IPS DF 4.7 (cell line): ENCODE measurements at regions not wholly inside any gene's neighbourhood (a gene's known extent, or its start where the extent isn't known, plus 50 kb on each side); places are given as distances from the start of the nearest gene placed in this dataset.

Experiments
- DNase-seq: peaks from one replicate; pipeline ENCODE4 v3.0.0-alpha.2; 2013; ENCODE audit warnings: low spot score; ENCODE audit errors: extremely low read depth

GRCh38 chr14:60349663-60350365 lies 100.8 kb downstream of the PPM1A start:
- DNase-seq, result peak; percentile 53

- no peak for DNase-seq
Observed at GRCh38 chr14:60350366-60350720, 101.3 kb downstream of the PPM1A start.

- DNase-seq, result no peak
Observed at GRCh38 chr14:60353420-60353819, 104.4 kb downstream of the PPM1A start.

GRCh38 chr14:60355768-60356167 lies 106.7 kb downstream of the PPM1A start:
- DNase-seq, result no peak

GRCh38 chr14:60356386-60356785 lies 107.4 kb downstream of the PPM1A start:
- no peak for DNase-seq

GRCh38 chr14:60356906-60357550 lies 108.0 kb downstream of the PPM1A start:
- DNase-seq, result no peak

- DNase-seq, result no peak
Observed at GRCh38 chr14:60357551-60358149, 108.6 kb downstream of the PPM1A start.

GRCh38 chr14:60363275-60363674 lies 114.3 kb downstream of the PPM1A start:
- DNase-seq, result no peak

- no peak for DNase-seq
Observed at GRCh38 chr14:60363687-60364086, 114.7 kb downstream of the PPM1A start.

- no peak for DNase-seq
Observed at GRCh38 chr14:60381909-60382308, 104.0 kb downstream of the C14orf39 start.
